NCI-H526 (cell line): ENCODE measurements at regions not wholly inside any gene's neighbourhood (a gene's known extent, or its start where the extent isn't known, plus 50 kb on each side); places are given as distances from the start of the nearest gene placed in this dataset.
A peak's percentile ranks its signal among the peaks of the same experiment; 100 is the strongest.

Experiments
- DNase-seq, 2 experiments: peaks; one replicate each; lab custom pipeline; 2025; lab: John Stamatoyannopoulos, UW

- no peak for DNase-seq
Observed at GRCh38 chr10:108238261-108238660, 1073.8 kb upstream of the SORCS1 start.

GRCh38 chr10:108230478-108231170, 1066.1 kb upstream of the SORCS1 start:
- no peak for DNase-seq

- no peak for DNase-seq
Observed at GRCh38 chr10:108208732-108209131, 1044.2 kb upstream of the SORCS1 start.

- no peak for DNase-seq
Observed at GRCh38 chr10:108208038-108208437, 1043.5 kb upstream of the SORCS1 start.

- peak; percentile 4 to 38 for DNase-seq
Observed at GRCh38 chr10:108204528-108205305, 1040.2 kb upstream of the SORCS1 start.

GRCh38 chr10:108203905-108204527, 1039.5 kb upstream of the SORCS1 start:
- no peak for DNase-seq

GRCh38 chr10:108187408-108188012, 1023.0 kb upstream of the SORCS1 start:
- DNase-seq, result no peak

- DNase-seq, result no peak
Observed at GRCh38 chr10:108184114-108184513, 1019.6 kb upstream of the SORCS1 start.

- DNase-seq, result no peak
Observed at GRCh38 chr10:108180878-108181277, 1016.4 kb upstream of the SORCS1 start.

- no peak for DNase-seq
Observed at GRCh38 chr10:108169846-108170245, 1005.3 kb upstream of the SORCS1 start.

GRCh38 chr10:108167766-108168165, 1003.3 kb upstream of the SORCS1 start:
- no peak for DNase-seq

- no peak for DNase-seq
Observed at GRCh38 chr10:108166401-108166800, 1001.9 kb upstream of the SORCS1 start.

- DNase-seq, result no peak
Observed at GRCh38 chr10:108147346-108147745, 982.8 kb upstream of the SORCS1 start.

GRCh38 chr10:108141064-108141463, 976.6 kb upstream of the SORCS1 start:
- no peak for DNase-seq

GRCh38 chr10:108132303-108132702, 967.8 kb upstream of the SORCS1 start:
- DNase-seq, result peak; percentile 38 to 44

- DNase-seq, result no peak
Observed at GRCh38 chr10:108130575-108130974, 966.1 kb upstream of the SORCS1 start.

GRCh38 chr10:108112218-108112617, 947.7 kb upstream of the SORCS1 start:
- DNase-seq, result peak; percentile 4 to 8

- DNase-seq, result no peak
Observed at GRCh38 chr10:108104551-108105156, 940.1 kb upstream of the SORCS1 start.

GRCh38 chr10:108097258-108097657, 932.8 kb upstream of the SORCS1 start:
- DNase-seq, result no peak

- DNase-seq, result no peak
Observed at GRCh38 chr10:108095932-108096925, 931.7 kb upstream of the SORCS1 start.
